Smooth muscle cell (in vitro differentiated cells): ENCODE measurements at regions not wholly inside any gene's neighbourhood (a gene's known extent, or its start where the extent isn't known, plus 50 kb on each side); places are given as distances from the start of the nearest gene placed in this dataset.

Experiments used
- DNase-seq: peaks from one replicate; lab custom pipeline; 2025; ENCODE audit not compliant: unreplicated experiment; lab: John Stamatoyannopoulos, UW
- H2AFZ ChIP-seq: fragments of 200-600 bp; sonication (generic); 2 replicates; pipeline ENCODE4 v1.6.0; 2016; ENCODE audit warnings: antibody characterized with exemption, low read depth, mild to moderate bottlenecking
- H3F3A ChIP-seq: fragments of 200-600 bp; sonication (generic); 2 replicates; pipeline ENCODE4 v1.6.0; 2017; ENCODE audit warnings: antibody characterized with exemption, low read depth
- H3K27ac ChIP-seq: fragments of 200-600 bp; sonication (generic); 2 replicates; pipeline ENCODE4 v1.5.1; 2016; ENCODE audit warnings: low read depth, mild to moderate bottlenecking
- H3K27me3 ChIP-seq: fragments of 200-600 bp; sonication (generic); 2 replicates; pipeline ENCODE4 v1.6.1; 2016; ENCODE audit warnings: low read depth, mild to moderate bottlenecking
- H3K36me3 ChIP-seq: fragments of 200-600 bp; sonication (generic); 2 replicates; pipeline ENCODE4 v1.5.1; 2016; ENCODE audit warnings: low read depth
- H3K4me1 ChIP-seq: fragments of 200-600 bp; sonication (generic); 2 replicates; pipeline ENCODE4 v1.5.1; 2016; ENCODE audit warnings: low read depth
- H3K4me2 ChIP-seq: fragments of 200-600 bp; sonication (generic); 2 replicates; pipeline ENCODE4 v1.6.0; 2016; ENCODE audit warnings: mild to moderate bottlenecking
- H3K4me3 ChIP-seq: fragments of 200-600 bp; sonication (generic); 2 replicates; pipeline ENCODE4 v1.5.1; 2016; ENCODE audit warnings: mild to moderate bottlenecking
- H3K79me2 ChIP-seq: fragments of 200-600 bp; sonication (generic); 2 replicates; pipeline ENCODE4 v1.6.0; 2016; ENCODE audit warnings: low read depth, mild to moderate bottlenecking
- H3K9ac ChIP-seq: fragments of 200-600 bp; sonication (generic); 2 replicates; pipeline ENCODE4 v1.6.0; 2016; ENCODE audit warnings: low read depth
- H3K9me3 ChIP-seq: fragments of 200-600 bp; sonication (generic); replicated peaks from 2 replicates; pipeline ENCODE4 v1.5.1; 2016; ENCODE audit warnings: low read depth
- H4K20me1 ChIP-seq: fragments of 200-600 bp; sonication (generic); 2 replicates; pipeline ENCODE4 v1.6.0; 2016; ENCODE audit warnings: low read depth
- WGBS: methylation state at CpG from one replicate; pipeline ENCODE4 v1.1.7; 2016; ENCODE audit warnings: low lambda C conversion rate; 5-methylcytosine and 5-hydroxymethylcytosine counted together
- TF ChIP-seq, protein P1 (sequence below): fragments of 200-600 bp; sonication (generic); IDR thresholded peaks from 2 replicates; pipeline ENCODE4 v1.5.1; 2017; ENCODE audit warnings: borderline replicate concordance, mild to moderate bottlenecking, antibody characterized with exemption; ENCODE audit not compliant: insufficient read depth, poor library complexity, severe bottlenecking

DNA sequence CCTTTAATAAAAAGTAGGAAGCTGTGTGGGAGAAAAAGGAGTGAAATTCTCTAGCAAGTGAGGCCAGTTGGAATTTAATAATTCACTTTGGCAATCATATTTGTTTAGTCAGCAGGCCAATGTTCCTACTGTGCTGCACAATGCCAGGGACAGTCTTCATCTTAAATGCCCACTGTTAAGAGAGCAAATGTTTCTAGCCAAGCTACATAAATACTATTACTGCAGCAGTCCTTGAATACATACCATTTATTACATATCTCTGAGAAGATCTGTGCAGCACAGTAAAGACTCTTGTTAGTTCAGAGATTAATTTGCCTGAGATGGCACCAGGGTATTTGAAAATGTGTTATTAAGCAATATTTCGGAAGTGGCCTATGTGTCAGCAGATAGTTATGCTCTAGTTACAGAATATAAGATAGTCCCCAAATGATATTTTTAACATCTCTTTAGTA is 105.4 kb downstream of the OGFRL1 start:
- no peak for DNase-seq
- no peak overlapping the region for H3K9ac ChIP-seq

DNA sequence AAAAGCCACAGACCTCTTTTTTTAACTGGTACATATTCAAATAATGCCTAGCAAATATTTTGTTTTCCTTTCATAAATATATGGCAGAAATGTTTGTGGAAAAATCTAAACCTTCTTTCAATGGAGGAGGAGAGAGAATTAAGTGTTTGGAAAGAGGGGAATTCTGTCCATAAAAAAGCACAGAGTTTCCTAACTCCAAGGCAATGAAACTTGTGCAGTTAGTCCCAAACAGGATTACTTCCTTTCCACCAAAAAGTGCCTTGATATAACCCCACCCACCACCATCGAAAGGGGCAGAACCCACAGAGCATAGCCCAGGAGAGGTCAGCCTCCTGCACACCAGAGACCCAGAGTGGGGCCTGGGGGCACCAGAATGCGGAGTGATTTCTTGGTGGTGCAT is 106.3 kb downstream of the OGFRL1 start:
- no peak for DNase-seq
- TF ChIP-seq, protein P1, sequence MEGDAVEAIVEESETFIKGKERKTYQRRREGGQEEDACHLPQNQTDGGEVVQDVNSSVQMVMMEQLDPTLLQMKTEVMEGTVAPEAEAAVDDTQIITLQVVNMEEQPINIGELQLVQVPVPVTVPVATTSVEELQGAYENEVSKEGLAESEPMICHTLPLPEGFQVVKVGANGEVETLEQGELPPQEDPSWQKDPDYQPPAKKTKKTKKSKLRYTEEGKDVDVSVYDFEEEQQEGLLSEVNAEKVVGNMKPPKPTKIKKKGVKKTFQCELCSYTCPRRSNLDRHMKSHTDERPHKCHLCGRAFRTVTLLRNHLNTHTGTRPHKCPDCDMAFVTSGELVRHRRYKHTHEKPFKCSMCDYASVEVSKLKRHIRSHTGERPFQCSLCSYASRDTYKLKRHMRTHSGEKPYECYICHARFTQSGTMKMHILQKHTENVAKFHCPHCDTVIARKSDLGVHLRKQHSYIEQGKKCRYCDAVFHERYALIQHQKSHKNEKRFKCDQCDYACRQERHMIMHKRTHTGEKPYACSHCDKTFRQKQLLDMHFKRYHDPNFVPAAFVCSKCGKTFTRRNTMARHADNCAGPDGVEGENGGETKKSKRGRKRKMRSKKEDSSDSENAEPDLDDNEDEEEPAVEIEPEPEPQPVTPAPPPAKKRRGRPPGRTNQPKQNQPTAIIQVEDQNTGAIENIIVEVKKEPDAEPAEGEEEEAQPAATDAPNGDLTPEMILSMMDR = no peak
- Histone ChIP-seq H3K4me2 (peak overlapping the region; percentile 56), H3K4me1 (peaks cover 27% of the 10 kb centered on the region), H3K4me3 (no peak overlapping the region), H3K27me3 (no peaks in the 10 kb centered on the region), H3K9me3 (no peaks in the 10 kb centered on the region), H3F3A (peaks cover 14% of the 10 kb centered on the region), H3K9ac (no peak overlapping the region), H4K20me1 (no peaks in the 10 kb centered on the region), H3K36me3 (no peaks in the 10 kb centered on the region), H2AFZ (no peak overlapping the region), H3K27ac (peak overlapping the region; percentile 82), H3K79me2 (no peaks in the 10 kb centered on the region)
- WGBS = 75% methylated on average over 2 of the region's 2 CpGs

More for the DNA sequence above, 105.4 kb downstream of the OGFRL1 start:
- Histone ChIP-seq H3F3A (peaks cover 17% of the 10 kb centered on the region), H3K4me2 (peak overlapping the region; percentile 56), H3K79me2 (no peaks in the 10 kb centered on the region), H3K4me3 (no peak overlapping the region), H3K27ac (peak overlapping the region; percentile 82), H3K4me1 (peaks cover 27% of the 10 kb centered on the region), H4K20me1 (no peaks in the 10 kb centered on the region), H3K27me3 (no peaks in the 10 kb centered on the region), H3K36me3 (no peaks in the 10 kb centered on the region), H3K9me3 (no peaks in the 10 kb centered on the region), H2AFZ (peak overlapping the region; percentile 5)
- TF ChIP-seq, protein P1 = no peak
- WGBS = 29% methylated on average over 1 of the region's 1 CpG

DNA sequence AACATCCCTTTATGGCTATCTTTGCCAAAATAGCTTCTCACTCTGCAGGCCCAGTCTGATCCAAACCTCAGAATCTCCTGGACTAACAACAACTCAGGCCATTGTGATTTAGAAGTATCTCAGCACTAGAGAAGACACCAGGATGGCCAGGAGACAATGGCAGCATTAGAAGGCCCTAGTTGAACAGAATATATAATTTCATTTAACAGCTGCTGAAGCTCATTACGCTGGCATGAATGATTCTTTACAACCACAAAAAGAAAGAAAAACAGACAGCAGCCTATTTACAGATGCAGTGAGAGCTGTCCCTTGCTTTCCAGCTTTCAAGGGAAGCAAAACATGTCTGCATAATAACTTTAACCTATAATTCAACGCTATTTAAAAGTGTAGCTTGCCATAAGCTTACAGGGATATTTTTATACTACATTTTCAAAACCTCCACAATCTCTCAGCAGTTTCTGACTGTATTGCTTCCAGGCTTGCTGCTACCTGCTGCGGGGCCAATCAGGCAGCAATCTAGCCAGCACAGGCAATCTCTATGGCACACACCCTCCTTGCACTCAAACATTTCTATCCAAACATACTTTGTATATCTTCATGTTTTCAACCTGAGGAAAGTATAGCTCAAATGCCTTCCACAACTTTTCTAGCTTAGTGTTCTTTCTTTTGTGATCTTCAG is 107.3 kb downstream of the OGFRL1 start:
- 90% methylated on average over 3 of the region's 3 CpGs for WGBS
- no peak overlapping the region for H3K4me2 ChIP-seq

More for the DNA sequence above, 107.3 kb downstream of the OGFRL1 start:
- Histone ChIP-seq H3K27me3 (no peaks in the 10 kb centered on the region), H3K36me3 (no peaks in the 10 kb centered on the region), H3K79me2 (no peaks in the 10 kb centered on the region), H3F3A (peaks cover 14% of the 10 kb centered on the region), H4K20me1 (no peaks in the 10 kb centered on the region), H3K27ac (peak overlapping the region; percentile 82), H3K4me1 (peaks cover 27% of the 10 kb centered on the region), H3K9me3 (no peaks in the 10 kb centered on the region), H2AFZ (no peak overlapping the region), H3K9ac (no peak overlapping the region), H3K4me3 (no peak overlapping the region)
- DNase-seq = no peak
- TF ChIP-seq, protein P1 = no peak
